ENCODE measurements at regions not wholly inside any gene's neighbourhood (a gene's known extent, or its start where the extent isn't known, plus 50 kb on each side); places are given as distances from the start of the nearest gene placed in this dataset.

DNA sequence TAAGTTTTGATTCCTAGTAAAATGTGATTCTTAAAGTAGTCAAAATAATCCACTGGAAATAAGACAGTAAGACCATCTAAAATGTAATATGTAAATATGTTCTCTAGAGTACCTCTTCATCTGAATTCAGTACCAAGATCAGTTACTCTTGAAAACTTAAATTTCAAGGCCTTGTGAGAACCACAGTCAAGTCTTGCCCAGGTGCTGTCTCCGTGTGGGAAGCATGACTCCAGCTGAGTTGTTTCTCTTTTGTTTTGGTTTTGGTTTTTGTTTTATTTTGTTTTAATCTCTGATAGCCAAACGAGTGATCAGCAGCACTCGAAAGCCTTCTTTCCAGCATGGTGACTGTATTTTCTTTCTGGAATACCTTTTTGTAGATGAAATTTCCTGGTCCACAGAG lies 907.0 kb downstream of the KCNJ18 start:
- TF ChIP-seq, protein P1, sequence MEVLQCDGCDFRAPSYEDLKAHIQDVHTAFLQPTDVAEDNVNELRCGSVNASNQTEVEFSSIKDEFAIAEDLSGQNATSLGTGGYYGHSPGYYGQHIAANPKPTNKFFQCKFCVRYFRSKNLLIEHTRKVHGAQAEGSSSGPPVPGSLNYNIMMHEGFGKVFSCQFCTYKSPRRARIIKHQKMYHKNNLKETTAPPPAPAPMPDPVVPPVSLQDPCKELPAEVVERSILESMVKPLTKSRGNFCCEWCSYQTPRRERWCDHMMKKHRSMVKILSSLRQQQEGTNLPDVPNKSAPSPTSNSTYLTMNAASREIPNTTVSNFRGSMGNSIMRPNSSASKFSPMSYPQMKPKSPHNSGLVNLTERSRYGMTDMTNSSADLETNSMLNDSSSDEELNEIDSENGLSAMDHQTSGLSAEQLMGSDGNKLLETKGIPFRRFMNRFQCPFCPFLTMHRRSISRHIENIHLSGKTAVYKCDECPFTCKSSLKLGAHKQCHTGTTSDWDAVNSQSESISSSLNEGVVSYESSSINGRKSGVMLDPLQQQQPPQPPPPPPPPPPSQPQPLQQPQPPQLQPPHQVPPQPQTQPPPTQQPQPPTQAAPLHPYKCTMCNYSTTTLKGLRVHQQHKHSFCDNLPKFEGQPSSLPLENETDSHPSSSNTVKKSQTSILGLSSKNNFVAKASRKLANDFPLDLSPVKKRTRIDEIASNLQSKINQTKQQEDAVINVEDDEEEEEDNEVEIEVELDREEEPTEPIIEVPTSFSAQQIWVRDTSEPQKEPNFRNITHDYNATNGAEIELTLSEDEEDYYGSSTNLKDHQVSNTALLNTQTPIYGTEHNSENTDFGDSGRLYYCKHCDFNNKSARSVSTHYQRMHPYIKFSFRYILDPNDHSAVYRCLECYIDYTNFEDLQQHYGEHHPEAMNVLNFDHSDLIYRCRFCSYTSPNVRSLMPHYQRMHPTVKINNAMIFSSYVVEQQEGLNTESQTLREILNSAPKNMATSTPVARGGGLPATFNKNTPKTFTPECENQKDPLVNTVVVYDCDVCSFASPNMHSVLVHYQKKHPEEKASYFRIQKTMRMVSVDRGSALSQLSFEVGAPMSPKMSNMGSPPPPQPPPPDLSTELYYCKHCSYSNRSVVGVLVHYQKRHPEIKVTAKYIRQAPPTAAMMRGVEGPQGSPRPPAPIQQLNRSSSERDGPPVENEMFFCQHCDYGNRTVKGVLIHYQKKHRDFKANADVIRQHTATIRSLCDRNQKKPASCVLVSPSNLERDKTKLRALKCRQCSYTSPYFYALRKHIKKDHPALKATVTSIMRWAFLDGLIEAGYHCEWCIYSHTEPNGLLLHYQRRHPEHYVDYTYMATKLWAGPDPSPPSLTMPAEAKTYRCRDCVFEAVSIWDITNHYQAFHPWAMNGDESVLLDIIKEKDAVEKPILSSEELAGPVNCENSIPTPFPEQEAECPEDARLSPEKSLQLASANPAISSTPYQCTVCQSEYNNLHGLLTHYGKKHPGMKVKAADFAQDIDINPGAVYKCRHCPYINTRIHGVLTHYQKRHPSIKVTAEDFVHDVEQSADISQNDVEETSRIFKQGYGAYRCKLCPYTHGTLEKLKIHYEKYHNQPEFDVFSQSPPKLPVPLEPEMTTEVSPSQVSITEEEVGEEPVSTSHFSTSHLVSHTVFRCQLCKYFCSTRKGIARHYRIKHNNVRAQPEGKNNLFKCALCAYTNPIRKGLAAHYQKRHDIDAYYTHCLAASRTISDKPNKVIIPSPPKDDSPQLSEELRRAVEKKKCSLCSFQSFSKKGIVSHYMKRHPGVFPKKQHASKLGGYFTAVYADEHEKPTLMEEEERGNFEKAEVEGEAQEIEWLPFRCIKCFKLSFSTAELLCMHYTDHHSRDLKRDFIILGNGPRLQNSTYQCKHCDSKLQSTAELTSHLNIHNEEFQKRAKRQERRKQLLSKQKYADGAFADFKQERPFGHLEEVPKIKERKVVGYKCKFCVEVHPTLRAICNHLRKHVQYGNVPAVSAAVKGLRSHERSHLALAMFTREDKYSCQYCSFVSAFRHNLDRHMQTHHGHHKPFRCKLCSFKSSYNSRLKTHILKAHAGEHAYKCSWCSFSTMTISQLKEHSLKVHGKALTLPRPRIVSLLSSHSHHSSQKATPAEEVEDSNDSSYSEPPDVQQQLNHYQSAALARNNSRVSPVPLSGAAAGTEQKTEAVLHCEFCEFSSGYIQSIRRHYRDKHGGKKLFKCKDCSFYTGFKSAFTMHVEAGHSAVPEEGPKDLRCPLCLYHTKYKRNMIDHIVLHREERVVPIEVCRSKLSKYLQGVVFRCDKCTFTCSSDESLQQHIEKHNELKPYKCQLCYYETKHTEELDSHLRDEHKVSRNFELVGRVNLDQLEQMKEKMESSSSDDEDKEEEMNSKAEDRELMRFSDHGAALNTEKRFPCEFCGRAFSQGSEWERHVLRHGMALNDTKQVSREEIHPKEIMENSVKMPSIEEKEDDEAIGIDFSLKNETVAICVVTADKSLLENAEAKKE (CRISPR knock-in tag; IDR thresholded peaks at IDR 0.05): no peak
- TF ChIP-seq, protein P2, sequence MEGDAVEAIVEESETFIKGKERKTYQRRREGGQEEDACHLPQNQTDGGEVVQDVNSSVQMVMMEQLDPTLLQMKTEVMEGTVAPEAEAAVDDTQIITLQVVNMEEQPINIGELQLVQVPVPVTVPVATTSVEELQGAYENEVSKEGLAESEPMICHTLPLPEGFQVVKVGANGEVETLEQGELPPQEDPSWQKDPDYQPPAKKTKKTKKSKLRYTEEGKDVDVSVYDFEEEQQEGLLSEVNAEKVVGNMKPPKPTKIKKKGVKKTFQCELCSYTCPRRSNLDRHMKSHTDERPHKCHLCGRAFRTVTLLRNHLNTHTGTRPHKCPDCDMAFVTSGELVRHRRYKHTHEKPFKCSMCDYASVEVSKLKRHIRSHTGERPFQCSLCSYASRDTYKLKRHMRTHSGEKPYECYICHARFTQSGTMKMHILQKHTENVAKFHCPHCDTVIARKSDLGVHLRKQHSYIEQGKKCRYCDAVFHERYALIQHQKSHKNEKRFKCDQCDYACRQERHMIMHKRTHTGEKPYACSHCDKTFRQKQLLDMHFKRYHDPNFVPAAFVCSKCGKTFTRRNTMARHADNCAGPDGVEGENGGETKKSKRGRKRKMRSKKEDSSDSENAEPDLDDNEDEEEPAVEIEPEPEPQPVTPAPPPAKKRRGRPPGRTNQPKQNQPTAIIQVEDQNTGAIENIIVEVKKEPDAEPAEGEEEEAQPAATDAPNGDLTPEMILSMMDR (conservative IDR thresholded peaks at IDR 0.05; ENCODE audit: low read depth in 2 of 2): no peak
- TF ChIP-seq NANOG (IDR thresholded peaks at IDR 0.05; ENCODE audit: borderline replicate concordance): no peak
- TF ChIP-seq STAT1 (IDR thresholded peaks at IDR 0.05; ENCODE audit: unreplicated experiment): no peak
- TF ChIP-seq, protein P3, sequence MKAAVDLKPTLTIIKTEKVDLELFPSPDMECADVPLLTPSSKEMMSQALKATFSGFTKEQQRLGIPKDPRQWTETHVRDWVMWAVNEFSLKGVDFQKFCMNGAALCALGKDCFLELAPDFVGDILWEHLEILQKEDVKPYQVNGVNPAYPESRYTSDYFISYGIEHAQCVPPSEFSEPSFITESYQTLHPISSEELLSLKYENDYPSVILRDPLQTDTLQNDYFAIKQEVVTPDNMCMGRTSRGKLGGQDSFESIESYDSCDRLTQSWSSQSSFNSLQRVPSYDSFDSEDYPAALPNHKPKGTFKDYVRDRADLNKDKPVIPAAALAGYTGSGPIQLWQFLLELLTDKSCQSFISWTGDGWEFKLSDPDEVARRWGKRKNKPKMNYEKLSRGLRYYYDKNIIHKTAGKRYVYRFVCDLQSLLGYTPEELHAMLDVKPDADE (IDR thresholded peaks at IDR 0.05): no peak
- TF ChIP-seq CREB1 (CRISPR knock-in tag; IDR thresholded peaks at IDR 0.05; ENCODE audit: low read depth): no peak
- TF ChIP-seq, protein P4, sequence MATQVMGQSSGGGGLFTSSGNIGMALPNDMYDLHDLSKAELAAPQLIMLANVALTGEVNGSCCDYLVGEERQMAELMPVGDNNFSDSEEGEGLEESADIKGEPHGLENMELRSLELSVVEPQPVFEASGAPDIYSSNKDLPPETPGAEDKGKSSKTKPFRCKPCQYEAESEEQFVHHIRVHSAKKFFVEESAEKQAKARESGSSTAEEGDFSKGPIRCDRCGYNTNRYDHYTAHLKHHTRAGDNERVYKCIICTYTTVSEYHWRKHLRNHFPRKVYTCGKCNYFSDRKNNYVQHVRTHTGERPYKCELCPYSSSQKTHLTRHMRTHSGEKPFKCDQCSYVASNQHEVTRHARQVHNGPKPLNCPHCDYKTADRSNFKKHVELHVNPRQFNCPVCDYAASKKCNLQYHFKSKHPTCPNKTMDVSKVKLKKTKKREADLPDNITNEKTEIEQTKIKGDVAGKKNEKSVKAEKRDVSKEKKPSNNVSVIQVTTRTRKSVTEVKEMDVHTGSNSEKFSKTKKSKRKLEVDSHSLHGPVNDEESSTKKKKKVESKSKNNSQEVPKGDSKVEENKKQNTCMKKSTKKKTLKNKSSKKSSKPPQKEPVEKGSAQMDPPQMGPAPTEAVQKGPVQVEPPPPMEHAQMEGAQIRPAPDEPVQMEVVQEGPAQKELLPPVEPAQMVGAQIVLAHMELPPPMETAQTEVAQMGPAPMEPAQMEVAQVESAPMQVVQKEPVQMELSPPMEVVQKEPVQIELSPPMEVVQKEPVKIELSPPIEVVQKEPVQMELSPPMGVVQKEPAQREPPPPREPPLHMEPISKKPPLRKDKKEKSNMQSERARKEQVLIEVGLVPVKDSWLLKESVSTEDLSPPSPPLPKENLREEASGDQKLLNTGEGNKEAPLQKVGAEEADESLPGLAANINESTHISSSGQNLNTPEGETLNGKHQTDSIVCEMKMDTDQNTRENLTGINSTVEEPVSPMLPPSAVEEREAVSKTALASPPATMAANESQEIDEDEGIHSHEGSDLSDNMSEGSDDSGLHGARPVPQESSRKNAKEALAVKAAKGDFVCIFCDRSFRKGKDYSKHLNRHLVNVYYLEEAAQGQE (IDR thresholded peaks at IDR 0.05; ENCODE audit: unreplicated experiment): no peak
- H3K9me2 ChIP-seq (ENCODE audit: insufficient read depth): no peaks in the 10 kb centered on the region
- H2AFZ ChIP-seq: no peak overlapping the region
- no peaks in the 10 kb centered on the region for H3K4me1 ChIP-seq (ENCODE audit: insufficient read depth)
- no peaks in the 10 kb centered on the region for H4K20me1 ChIP-seq (replicated peaks; ENCODE audit: insufficient read depth)
- no peak overlapping the region for H3K4me3 ChIP-seq
- H3K4me1 Mint-ChIP-seq: no peaks in the 10 kb centered on the region
- H3K27me3 ChIP-seq (ENCODE audit: insufficient read depth): no peaks in the 10 kb centered on the region
- H3K27ac Mint-ChIP-seq: no peak overlapping the region
- no peaks in the 10 kb centered on the region for H3K79me2 ChIP-seq (replicated peaks; ENCODE audit: insufficient read depth)
- no peaks in the 10 kb centered on the region for H3F3A ChIP-seq (replicated peaks; ENCODE audit: low read depth)
- no peaks in the 10 kb centered on the region for H3K27me3 Mint-ChIP-seq (ENCODE audit: insufficient read depth, low read depth, poor library complexity)
- no peak overlapping the region for H3K4me2 ChIP-seq
- no peak overlapping the region for H3K4me3 Mint-ChIP-seq
- H3K36me3 ChIP-seq (ENCODE audit: insufficient read depth): peaks cover 5% of the 10 kb centered on the region; the same call in 1 of the 2 replicates
- H3K9me3 Mint-ChIP-seq: peaks cover 88% of the 10 kb centered on the region
- peaks cover 18% of the 10 kb centered on the region; the same call in 1 of the 3 replicates for H3K36me3 Mint-ChIP-seq (ENCODE audit: low read depth)
- ATAC-seq: no peak
- H3K27ac ChIP-seq (ENCODE audit: low read depth): no peak overlapping the region
- DNase-seq (ENCODE audit: low spot score): no peak
